ENCODE measurements at regions not wholly inside any gene's neighbourhood (a gene's known extent, or its start where the extent isn't known, plus 50 kb on each side); places are given as distances from the start of the nearest gene placed in this dataset.
"Not testable (repeated sequence)": the region's sequence is repeated elsewhere in the genome, so short reads cannot be mapped to it uniquely, and the experiment has no call there.

GRCh38 chr18:38786906-38787305 is 1221.3 kb upstream of the CELF4 start:
- intact Hi-C loops (cut with micrococcal nuclease; ENCODE audit: unreplicated experiment) = no loop called here
- Mint-ChIP-seq H3K4me1 (ENCODE audit: low read depth, unreplicated experiment) (no peaks in the 10 kb centered on the region), H3K9me3 (ENCODE audit: unreplicated experiment) (no peaks in the 10 kb centered on the region), H3K27me3 (ENCODE audit: insufficient read depth, unreplicated experiment) (no peaks in the 10 kb centered on the region), H3K4me3 (ENCODE audit: unreplicated experiment) (no peak overlapping the region), H3K27ac (ENCODE audit: unreplicated experiment) (no peak overlapping the region), H3K36me3 (ENCODE audit: insufficient read depth, unreplicated experiment) (no peaks in the 10 kb centered on the region)
- BruUV-seq (replicated peaks) = no TSS peak
- Histone ChIP-seq H3K9me3 (no peaks in the 10 kb centered on the region), H3K36me3 (ENCODE audit: control insufficient read depth, insufficient read depth, low read length) (no peaks in the 10 kb centered on the region), H3K4me1 (no peaks in the 10 kb centered on the region), H3K4me3 (ENCODE audit: low read depth, low read length) (no peak overlapping the region), H3K27me3 (replicated peaks; ENCODE audit: control insufficient read depth, insufficient read depth, low read length) (no peaks in the 10 kb centered on the region)
- POLR2A ChIA-PET = no interaction called here
- CTCF ChIA-PET = no interaction called here
- TF ChIP-seq CTCF (IDR thresholded peaks at IDR 0.05; ENCODE audit: insufficient read depth in 1 of 2, low read depth in 1 of 2, low read length in 1 of 2, severe bottlenecking in 1 of 2, unreplicated experiment in 1 of 2) = no peak
- no peak for DNase-seq

- H3K27ac Mint-ChIP-seq (ENCODE audit: unreplicated experiment); POLR2A ChIA-PET; intact Hi-C loops (cut with micrococcal nuclease; ENCODE audit: unreplicated experiment); CTCF ChIA-PET; H3K4me1 ChIP-seq; H3K9me3 Mint-ChIP-seq (ENCODE audit: unreplicated experiment); H3K4me3 Mint-ChIP-seq (ENCODE audit: unreplicated experiment); BruUV-seq (replicated peaks); H3K27me3 Mint-ChIP-seq (ENCODE audit: insufficient read depth, unreplicated experiment); H3K9me3 ChIP-seq; H3K27me3 ChIP-seq (replicated peaks; ENCODE audit: control insufficient read depth, insufficient read depth, low read length); H3K36me3 Mint-ChIP-seq (ENCODE audit: insufficient read depth, unreplicated experiment); H3K36me3 ChIP-seq (ENCODE audit: control insufficient read depth, insufficient read depth, low read length); H3K4me1 Mint-ChIP-seq (ENCODE audit: low read depth, unreplicated experiment); DNase-seq; H3K4me3 ChIP-seq (ENCODE audit: low read depth, low read length): not testable (repeated sequence)
Observed at GRCh38 chr18:38771620-38772019, 1206.0 kb upstream of the CELF4 start.

- no peaks in the 10 kb centered on the region for H3K27me3 Mint-ChIP-seq (ENCODE audit: insufficient read depth, unreplicated experiment)
- H3K4me1 Mint-ChIP-seq (ENCODE audit: low read depth, unreplicated experiment) = no peaks in the 10 kb centered on the region
- Histone ChIP-seq H3K9me3 (no peaks in the 10 kb centered on the region), H3K27me3 (replicated peaks; ENCODE audit: control insufficient read depth, insufficient read depth, low read length) (no peaks in the 10 kb centered on the region), H3K4me1 (no peaks in the 10 kb centered on the region), H3K4me3 (ENCODE audit: low read depth, low read length) (no peak overlapping the region), H3K36me3 (ENCODE audit: control insufficient read depth, insufficient read depth, low read length) (no peaks in the 10 kb centered on the region)
- H3K4me3 Mint-ChIP-seq (ENCODE audit: unreplicated experiment) = no peak overlapping the region
- no peaks in the 10 kb centered on the region for H3K36me3 Mint-ChIP-seq (ENCODE audit: insufficient read depth, unreplicated experiment)
- ChIA-PET CTCF (no interaction called here), POLR2A (no interaction called here)
- no peak overlapping the region for H3K27ac Mint-ChIP-seq (ENCODE audit: unreplicated experiment)
- no peaks in the 10 kb centered on the region for H3K9me3 Mint-ChIP-seq (ENCODE audit: unreplicated experiment)
- intact Hi-C loops (cut with micrococcal nuclease; ENCODE audit: unreplicated experiment) = no loop called here
- BruUV-seq (replicated peaks) = no TSS peak
- DNase-seq = no peak
- TF ChIP-seq CTCF (IDR thresholded peaks at IDR 0.05; ENCODE audit: insufficient read depth in 1 of 2, low read depth in 1 of 2, low read length in 1 of 2, severe bottlenecking in 1 of 2, unreplicated experiment in 1 of 2) = no peak
Observed at GRCh38 chr18:38768504-38768903, 1202.9 kb upstream of the CELF4 start.

- Mint-ChIP-seq H3K4me1 (ENCODE audit: low read depth, unreplicated experiment) (no peaks in the 10 kb centered on the region), H3K4me3 (ENCODE audit: unreplicated experiment) (no peak overlapping the region), H3K9me3 (ENCODE audit: unreplicated experiment) (no peaks in the 10 kb centered on the region), H3K36me3 (ENCODE audit: insufficient read depth, unreplicated experiment) (no peaks in the 10 kb centered on the region), H3K27ac (ENCODE audit: unreplicated experiment) (no peak overlapping the region), H3K27me3 (ENCODE audit: insufficient read depth, unreplicated experiment) (no peaks in the 10 kb centered on the region)
- no peaks in the 10 kb centered on the region for H3K27me3 ChIP-seq (replicated peaks; ENCODE audit: control insufficient read depth, insufficient read depth, low read length)
- no peak for DNase-seq
- H3K36me3 ChIP-seq (ENCODE audit: control insufficient read depth, insufficient read depth, low read length) = no peaks in the 10 kb centered on the region
- intact Hi-C loops (cut with micrococcal nuclease; ENCODE audit: unreplicated experiment) = no loop called here
- no peak for TF ChIP-seq CTCF (IDR thresholded peaks at IDR 0.05; ENCODE audit: insufficient read depth in 1 of 2, low read depth in 1 of 2, low read length in 1 of 2, severe bottlenecking in 1 of 2, unreplicated experiment in 1 of 2)
- POLR2A ChIA-PET = no interaction called here
- H3K4me3 ChIP-seq (ENCODE audit: low read depth, low read length) = no peak overlapping the region
- no peaks in the 10 kb centered on the region for H3K4me1 ChIP-seq
- BruUV-seq (replicated peaks) = no TSS peak
- CTCF ChIA-PET = no interaction called here
- H3K9me3 ChIP-seq = no peaks in the 10 kb centered on the region
Observed at GRCh38 chr18:38759457-38759856, 1193.9 kb upstream of the CELF4 start.

All from Caco-2 (cell line).